ENCODE measurements at regions not wholly inside any gene's neighbourhood (a gene's known extent, or its start where the extent isn't known, plus 50 kb on each side); places are given as distances from the start of the nearest gene placed in this dataset.

DNA sequence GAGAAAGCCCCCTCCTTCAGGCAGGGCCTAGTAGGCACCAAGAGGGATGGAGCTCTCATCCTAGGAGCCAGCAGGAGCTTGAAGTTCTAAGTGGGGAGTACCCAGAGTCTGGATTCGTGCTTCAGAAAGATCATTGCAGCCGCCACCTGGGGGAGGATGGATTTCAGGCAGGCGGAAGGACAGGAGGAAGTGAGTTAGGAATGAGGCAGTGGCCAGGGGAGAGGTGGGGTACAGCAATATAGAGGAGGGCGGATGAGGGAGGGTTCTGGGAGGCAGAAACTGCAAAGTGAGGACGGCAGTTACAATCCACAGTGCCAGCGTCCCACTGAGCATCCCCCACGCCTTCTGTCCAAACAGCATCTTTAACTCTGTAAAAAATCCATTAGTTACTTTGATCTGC lies 65.2 kb upstream of the LINGO1 start:
- DNase-seq = no peak

DNA sequence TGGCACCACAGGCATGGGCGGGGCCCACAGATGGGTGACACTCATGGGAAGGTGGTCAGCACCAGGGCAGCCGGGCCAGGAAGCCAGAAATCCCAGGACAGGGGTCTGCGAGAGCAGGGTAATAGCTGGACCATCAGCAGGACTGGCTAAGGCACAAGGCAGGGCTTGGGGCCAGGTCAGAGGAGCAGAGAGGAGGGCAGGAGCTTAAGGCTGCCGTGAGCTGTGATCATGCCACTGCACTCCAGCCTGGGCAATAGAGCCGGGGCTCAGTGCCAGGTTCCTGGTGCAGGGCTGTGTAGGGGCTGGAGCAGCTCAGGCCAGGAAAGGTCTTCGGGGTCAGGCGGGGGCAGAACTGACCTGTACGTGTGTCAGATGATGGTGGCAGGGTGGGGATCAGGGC lies 64.2 kb upstream of the LINGO1 start:
- DNase-seq = no peak

DNA sequence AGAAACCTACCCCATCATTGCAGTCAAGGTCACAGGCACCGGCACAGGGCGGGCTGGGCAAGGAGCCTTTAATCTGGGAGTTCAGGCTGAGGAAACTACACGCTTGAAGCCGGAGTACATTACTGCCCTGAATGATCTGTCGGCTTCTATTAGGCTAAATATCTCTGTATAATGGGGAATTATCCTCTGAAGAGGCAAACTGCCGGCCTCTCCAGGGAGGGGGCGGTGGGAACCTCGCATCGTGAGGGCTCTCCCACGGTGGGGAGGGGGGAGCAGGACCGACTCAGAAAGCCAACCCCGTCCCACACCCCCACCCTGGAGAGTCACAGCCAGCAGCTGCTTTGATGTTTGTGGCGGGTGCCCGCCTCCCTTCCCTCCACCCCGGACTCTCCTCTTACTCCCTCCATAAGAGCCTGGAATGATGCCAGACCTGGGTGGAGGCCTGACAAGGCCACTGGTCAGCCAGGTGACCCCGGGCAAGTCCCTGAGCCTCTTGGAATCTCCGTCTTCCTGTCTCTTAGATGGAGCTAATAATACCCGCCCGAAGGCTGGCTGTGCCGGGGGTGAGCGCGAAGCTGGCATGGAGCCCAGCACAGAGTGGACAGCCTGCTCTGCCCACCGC lies 63.4 kb upstream of the LINGO1 start:
- DNase-seq = no peak

DNA sequence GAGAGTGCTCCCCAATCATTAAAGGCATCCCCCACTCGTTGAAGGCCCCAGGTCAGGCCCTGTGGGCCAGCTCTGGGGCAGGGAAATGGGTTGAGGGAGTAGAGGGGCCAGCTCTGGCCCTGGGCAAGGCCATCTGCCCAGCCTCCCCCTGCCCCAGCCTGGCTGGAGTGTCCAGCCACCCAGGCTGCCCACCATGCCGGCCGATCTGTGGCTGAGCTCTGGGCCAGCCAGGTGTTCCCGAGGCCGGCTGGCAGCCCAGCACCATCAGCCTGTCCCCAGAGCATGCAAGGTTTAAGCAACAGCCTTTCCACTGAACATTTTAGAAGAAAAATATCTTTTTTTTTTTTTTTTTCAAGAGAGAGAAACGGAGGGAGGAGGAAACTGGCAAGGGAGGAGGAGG lies 62.8 kb upstream of the LINGO1 start:
- no peak for DNase-seq

DNA sequence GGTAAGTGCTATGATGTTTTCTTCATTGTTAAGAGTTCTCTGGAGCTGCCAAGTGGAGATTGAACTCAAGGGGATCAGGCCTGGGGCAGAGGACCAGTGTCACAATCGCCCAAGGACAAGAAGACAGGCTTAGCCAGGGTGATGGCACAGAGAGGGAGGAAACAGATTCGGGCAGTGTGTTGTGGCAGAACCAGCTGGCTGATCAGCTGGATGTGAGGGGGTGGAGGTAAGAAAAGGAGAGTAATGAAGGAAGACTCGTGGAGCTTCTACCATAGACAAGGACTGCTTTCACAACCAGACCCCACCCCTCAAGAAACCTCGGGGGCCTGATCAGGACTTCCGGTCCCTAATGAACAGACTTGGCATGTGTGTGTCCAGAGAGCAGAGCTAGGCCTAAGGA lies 60.9 kb upstream of the LINGO1 start:
- DNase-seq = no peak

- DNase-seq = no peak
These were observed 59.9 kb upstream of the LINGO1 start for GRCh38 chr15:77692614-77693013.

DNA sequence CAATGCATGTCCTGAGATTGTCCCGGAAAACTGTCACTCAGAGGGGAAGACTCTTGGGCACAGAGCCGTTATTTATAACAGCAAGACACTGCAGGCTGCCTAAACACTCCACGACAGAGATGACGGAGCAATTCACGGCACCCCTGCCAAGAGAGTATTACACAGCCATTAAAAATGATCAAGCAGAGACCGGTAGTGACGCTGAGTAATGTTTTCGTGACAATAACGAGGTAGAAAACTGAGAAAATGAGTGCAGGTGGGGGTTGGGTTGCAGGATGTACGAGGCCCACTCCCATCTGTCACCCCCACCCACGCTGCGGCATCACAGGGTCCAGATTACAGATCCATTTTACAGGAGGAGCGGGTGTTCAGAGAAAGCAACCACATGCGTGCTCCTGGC lies 58.9 kb upstream of the LINGO1 start:
- no peak for DNase-seq

GRCh38 chr15:77689821-77690220 lies 57.1 kb upstream of the LINGO1 start:
- DNase-seq = no peak

- no peak for DNase-seq
These were observed 56.0 kb upstream of the LINGO1 start for GRCh38 chr15:77688693-77689092.

- no peak for DNase-seq
These were observed 55.6 kb upstream of the LINGO1 start for GRCh38 chr15:77688266-77688665.

DNA sequence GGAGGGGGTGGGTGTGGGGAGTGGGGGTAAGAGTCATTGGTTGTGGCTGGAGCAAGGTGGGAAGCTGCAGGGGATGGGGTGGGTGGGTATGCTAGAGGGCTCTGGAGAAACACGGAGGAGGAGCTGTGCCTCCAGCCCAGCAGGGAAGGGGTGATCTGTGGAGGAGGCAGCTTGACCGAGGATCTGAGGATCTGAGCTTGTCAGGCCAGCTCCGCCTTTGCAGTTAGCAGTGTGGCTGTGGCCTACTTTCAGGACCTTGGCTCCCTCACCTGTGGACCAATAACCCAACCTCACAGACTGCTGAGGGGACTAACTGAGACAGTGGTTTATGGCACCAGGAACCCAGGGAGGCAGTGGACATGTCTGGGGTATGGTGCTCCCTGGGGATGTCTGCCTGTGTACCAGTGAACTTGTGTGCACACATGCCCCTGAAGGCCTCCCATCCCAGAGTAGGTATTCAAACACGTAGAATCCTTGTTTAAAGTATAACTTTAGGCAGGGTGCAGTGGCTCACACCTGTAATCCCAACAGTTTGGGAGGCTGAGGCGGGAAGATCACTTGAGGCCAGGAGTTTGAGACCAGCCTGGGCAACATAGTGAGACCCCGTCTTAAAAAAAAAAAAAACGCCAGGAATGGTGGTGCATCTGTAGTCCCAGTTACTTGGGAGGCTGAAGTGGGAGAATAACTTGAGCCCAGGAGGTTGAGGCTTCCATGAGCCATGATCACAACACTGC lies 52.5 kb upstream of the LINGO1 start:
- no peak for DNase-seq

DNA sequence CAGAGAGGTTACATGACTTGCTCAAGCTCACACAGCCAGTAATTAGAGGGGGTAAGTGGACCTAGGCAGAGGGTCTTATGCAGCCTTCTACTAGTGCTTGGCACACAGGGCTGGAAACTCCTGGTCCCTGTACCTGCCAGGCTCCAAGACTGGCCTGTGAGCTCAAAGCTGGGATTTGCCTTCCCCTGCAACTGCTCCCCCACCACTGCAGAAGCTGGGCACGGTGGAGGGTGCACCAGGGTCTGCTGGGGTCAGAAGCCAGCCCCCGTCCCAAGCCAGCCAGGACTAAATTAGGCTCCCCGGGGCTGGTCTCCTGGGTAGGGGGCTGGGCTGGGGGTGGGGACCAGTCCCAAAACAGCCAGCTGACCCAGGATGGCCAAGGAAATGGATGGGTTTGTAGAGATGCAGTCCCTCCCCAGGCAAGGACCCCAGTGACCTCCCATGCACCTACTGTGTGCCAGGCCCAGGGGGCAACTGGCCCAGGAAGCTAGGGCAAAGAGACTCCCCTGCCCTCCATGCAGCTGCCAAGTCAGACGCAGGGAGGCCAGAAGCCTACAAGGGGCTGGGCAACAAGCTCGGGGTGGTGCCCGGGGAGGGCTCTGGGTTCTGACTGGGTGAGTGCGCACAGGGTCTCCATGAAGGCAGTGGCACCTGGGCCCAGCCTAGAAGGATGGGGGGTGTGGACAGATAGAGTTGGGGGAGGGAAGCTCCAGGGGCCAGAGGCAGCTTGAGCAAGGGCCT lies 51.8 kb upstream of the LINGO1 start:
- no peak for DNase-seq

DNA sequence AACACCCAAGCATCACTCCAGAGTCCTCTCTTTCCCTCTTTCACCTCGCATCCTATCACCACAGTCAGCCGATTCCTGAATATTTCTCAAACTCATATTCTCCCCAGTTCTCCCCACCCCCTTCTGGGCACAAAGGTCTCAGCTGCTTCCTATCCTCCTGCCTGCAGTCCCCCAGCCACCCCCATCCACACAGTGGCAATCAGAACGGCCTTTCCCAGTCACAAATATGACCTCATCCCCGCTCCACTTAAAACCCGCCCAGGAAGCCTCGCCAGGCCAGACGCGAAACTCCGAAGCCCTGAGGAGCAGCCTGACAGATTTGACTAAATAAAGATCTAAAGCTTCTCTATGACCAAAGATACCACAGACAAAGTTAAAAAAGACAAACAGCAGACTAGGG lies 49.9 kb upstream of the LINGO1 start:
- no peak for DNase-seq

All from 8988T (cell line).